ENCODE measurements at regions not wholly inside any gene's neighbourhood (a gene's known extent, or its start where the extent isn't known, plus 50 kb on each side); places are given as distances from the start of the nearest gene placed in this dataset.
A peak's percentile ranks its signal among the peaks of the same experiment; 100 is the strongest.
"Not testable (repeated sequence)": the region's sequence is repeated elsewhere in the genome, so short reads cannot be mapped to it uniquely, and the experiment has no call there.

GRCh38 chr7:73244782-73245311 lies 63.8 kb downstream of the NSUN5 start:
- DNase-seq, result not testable (repeated sequence)

GRCh38 chr7:73234994-73235717 lies 73.5 kb downstream of the NSUN5 start:
- peak; percentile 95 for DNase-seq

DNA sequence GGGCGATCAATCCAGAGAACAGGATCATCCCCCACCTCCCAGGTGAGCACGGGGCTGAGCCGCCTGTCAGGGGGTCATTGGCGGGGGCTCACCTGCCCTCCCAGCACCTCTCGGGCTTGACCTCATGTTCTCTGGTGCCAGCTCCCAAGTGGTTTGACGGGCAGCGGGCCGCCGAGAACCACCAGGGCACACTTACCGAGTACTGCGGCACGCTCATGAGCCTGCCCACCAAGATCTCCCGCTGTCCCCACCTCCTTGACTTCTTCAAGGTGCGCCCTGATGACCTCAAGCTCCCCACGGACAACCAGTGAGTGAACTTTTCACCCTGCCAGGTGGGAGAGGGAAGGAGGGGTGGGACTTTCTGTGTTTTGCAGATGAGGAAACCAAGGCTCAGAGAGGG lies 82.9 kb downstream of the NSUN5 start:
- DNase-seq, result not testable (repeated sequence)

GRCh38 chr7:73221724-73222123 lies 86.9 kb downstream of the NSUN5 start:
- DNase-seq, result not testable (repeated sequence)

DNA sequence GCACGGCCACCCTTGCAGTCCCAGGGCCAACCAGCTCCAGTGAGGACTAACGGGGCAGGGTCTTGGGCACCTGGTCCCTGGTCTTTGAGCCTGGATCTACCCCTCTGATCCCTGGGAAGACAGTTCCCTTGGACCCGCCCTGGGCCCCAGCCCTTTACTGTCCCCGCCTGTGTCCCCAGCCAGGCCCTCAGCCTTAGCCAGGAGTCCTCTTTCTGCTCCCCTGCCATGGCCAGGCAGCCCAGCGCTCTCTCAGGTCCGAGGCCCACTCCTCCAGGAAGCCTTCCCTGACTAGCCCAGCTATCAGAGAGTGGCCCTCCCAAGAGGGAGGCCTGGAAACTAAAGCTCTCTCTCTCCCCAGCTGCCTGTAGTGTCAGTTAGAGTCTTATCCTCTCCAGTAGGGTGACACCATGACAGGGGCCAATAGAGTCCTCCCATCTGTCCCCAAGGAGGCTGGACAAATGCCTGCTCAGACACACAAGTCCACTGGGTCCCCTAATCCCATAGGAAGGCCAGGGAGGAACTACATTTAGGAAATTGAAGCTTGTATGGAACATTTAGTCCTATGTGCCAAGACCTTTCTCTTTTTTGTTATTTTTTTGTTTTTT lies 87.8 kb downstream of the NSUN5 start:
- not testable (repeated sequence) for DNase-seq

- not testable (repeated sequence) for DNase-seq
These were observed 88.3 kb downstream of the NSUN5 start for GRCh38 chr7:73220357-73220756.

GRCh38 chr7:73218802-73219201 lies 89.8 kb downstream of the NSUN5 start:
- not testable (repeated sequence) for DNase-seq

GRCh38 chr7:73216046-73216675 lies 92.5 kb downstream of the NSUN5 start:
- DNase-seq, result not testable (repeated sequence)

DNA sequence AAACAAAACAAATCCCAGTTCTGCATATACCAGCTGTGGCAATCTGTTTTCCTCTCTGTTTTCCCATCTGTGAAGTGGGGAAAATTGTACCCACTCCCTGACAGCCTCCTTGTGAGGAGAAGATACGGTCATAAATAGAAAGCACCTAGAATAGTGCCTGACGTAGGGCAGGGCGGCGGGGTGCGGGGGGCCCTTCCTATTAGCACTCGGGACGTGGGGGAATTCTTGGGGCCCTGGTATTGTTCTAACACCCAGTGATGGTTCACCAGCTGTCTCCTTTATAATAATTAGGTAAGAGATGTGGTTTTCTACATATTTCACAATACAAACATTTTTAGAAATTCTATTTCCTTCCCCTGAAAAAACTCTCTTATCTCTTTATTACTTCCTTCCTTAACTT lies 93.4 kb downstream of the NSUN5 start:
- DNase-seq, result not testable (repeated sequence)

GRCh38 chr7:73214471-73214870 lies 94.2 kb downstream of the NSUN5 start:
- not testable (repeated sequence) for DNase-seq

GRCh38 chr7:73213076-73213475 lies 95.5 kb downstream of the NSUN5 start:
- not testable (repeated sequence) for DNase-seq

- DNase-seq, result not testable (repeated sequence)
These were observed 103.0 kb downstream of the NSUN5 start for GRCh38 chr7:73205594-73205993.

DNA sequence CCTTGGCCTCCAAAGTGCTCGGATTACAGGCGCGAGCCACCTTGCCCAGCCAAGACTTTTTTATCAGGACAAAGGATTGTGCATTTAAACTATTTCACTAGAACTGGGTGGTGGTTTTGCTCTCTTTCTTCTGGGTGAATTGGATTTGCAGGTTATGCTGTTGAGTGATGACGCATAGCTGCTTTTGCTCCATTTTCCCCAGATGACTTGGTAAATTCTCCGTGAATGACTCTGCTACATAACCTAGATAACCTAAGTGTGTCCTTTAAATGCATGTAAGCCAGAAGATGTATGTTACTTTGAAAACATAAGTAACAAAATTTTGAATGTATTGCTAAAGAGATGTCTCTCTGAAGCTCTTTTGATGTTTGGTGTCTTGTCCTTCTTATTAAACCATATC lies 103.7 kb downstream of the NSUN5 start:
- DNase-seq, result not testable (repeated sequence)

GRCh38 chr7:73203312-73203711 lies 105.3 kb downstream of the NSUN5 start:
- DNase-seq, result peak; percentile 22

GRCh38 chr7:73201264-73201663 lies 107.4 kb downstream of the NSUN5 start:
- not testable (repeated sequence) for DNase-seq

GRCh38 chr7:73200518-73201099 lies 108.0 kb downstream of the NSUN5 start:
- DNase-seq, result not testable (repeated sequence)

- not testable (repeated sequence) for DNase-seq
These were observed 108.2 kb upstream of the SPDYE9 start for GRCh38 chr7:73193991-73194390.

DNA sequence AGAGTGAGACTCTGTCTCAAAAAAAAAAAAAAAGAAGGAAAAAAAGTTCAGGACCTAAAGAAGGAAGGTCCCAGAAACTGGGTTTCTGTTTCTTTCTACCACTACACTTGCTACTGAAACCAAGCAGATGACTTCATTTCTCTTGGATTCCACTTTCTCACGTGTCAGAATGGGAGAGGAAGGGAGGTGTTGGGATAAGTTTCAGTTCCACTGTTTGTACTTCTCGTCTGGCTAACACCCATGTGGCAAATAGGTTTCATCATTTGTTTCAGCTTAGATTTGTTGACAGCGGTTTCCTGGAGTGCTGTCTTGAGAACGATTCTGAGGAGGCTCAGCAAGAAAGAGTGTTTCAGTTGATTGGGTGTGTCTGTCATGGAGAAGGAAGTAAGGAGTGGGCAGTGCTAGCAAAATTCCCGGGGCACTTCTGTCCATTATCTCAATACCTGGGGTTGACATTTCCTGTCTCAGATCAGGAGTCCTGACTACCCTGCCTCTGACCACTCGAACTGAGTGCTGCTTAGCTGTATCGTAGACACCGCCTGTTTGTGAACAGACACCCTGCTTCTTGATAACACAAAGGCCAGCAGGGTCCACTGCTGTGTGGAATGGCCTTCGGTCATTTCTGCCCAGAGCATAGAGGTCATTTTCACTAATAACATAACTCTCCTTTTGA lies 104.8 kb upstream of the SPDYE9 start:
- DNase-seq, result not testable (repeated sequence)

- DNase-seq, result not testable (repeated sequence)
These were observed 102.4 kb upstream of the SPDYE9 start for GRCh38 chr7:73188287-73188686.

DNA sequence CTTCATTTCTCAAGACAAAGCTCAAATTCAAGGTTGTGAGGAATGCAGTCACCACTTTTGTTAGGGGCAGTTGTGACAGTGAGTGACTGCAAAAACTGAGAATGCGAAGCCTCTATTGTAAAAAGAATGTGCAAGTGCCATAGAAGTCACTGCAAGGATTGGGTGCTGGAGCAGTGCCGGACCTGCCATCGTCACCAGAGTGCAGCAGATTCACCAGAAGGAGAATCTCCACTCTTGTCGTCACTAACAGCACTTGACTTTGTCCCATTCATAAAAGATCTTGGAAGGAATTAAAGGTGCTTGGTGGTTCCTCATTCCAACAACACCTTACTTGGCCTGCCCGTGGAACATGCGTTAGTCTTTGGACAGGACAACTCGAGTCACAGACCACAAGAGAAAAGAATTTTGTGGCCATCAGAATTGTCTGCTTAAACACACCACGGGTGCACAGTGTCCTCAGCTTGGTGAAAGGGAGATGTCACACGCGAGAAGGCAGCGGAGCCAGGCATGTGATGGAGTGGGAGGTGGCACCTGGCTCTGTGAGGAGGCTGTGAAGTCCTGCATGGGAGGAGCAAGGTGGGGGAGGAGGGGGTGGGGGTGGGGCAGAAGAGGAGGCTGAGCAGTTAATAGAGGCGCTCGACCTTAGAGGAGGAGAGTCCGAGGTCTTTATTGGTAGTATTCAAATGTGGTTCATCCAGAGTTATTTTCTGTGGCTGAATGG lies 100.9 kb upstream of the SPDYE9 start:
- DNase-seq, result not testable (repeated sequence)

DNA sequence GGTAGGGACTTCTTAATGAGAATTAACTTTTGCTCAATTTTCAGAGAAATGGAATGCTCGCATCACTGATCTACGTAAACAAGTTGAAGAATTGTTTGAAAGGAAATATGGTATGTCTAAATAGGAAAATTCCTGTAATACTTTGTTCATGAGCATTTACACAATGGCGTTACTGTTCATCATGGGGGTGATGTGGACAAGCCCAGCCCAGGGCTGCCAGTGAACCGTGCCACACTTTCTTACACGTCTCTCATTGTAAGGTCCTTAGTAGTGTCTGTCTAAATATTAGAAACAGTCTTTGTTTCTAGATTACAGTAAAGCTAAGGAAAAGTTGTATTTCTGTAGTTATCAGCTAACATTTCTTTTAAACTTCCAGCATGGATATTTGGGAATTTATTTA lies 91.0 kb upstream of the SPDYE9 start:
- DNase-seq, result not testable (repeated sequence)

DNA sequence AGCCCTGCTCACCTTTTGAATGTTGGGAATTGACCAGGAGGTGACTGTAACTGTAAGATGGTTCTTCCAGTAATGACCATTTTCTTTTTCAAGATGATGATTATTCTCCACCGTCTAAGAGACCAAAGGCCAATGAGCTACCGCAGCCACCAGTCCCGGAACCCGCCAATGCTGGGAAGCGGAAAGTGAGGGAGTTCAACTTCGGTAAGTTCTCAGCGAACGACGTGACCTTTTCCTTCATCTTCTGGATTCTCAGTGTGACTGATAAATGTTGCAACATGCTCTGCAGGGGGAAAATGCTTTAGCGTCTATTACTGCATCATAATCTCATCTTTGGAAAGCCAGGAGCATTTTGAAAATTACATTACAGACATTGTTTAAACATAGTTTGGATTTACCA lies 89.5 kb upstream of the SPDYE9 start:
- not testable (repeated sequence) for DNase-seq

Measured in stimulated activated CD8-positive, alpha-beta memory T cell treated with anti-CD3 and anti-CD28 coated beads, Interleukin-4, amount 100 ng/mL, for 48 hours (primary cell).